ENCODE measurements at regions not wholly inside any gene's neighbourhood (a gene's known extent, or its start where the extent isn't known, plus 50 kb on each side); places are given as distances from the start of the nearest gene placed in this dataset.
A peak's percentile ranks its signal among the peaks of the same experiment; 100 is the strongest.

DNA sequence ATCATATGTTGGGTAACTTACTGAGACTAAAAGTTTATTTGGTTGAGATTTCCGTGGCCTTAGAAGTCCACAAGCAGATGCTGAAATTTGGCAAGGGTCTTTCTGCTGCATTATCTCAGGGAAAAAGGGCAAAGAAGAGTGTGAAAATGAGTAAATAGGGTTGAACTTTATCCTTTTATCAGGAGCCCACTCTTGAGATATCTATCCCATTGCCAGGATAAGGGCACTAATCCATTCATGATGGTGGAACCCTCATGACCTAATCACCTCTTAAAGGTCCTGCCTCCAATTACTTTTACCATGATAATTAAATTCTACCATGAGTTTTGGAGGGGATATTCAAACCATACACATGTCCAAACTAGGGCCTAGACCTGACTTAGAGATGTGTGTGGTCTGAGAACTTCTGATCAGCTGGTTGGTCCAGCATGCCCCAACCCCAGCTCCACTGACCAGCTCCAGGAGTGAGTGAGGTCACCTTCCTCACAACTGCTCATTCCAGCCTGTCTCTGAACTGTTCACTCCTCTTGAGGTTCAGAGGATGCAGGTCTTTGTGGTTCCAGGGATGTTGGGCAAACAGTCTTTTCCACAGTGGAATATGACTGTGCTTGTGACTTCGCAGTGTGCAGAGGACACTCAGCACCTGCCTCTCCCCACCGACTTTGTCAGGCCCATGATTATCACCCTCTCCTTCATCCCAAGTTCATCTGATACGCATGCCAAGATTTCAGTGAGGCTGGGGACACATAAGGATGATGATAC lies 130.1 kb upstream of the TOP3B start:
- Histone ChIP-seq H4K20me1 (ENCODE audit: insufficient read depth) (no peaks in the 10 kb centered on the region), H3K36me3 (ENCODE audit: insufficient read depth) (no peaks in the 10 kb centered on the region), H3K79me2 (ENCODE audit: insufficient read depth, low read depth) (no peaks in the 10 kb centered on the region), H2AFZ (ENCODE audit: low read depth) (no peak overlapping the region), H3K27ac (no peak overlapping the region), H3K9ac (no peak overlapping the region), H3K4me3 (IDR thresholded peaks at IDR 0.05; ENCODE audit: insufficient read depth, low read depth, low read length) (no peak overlapping the region), H3K27me3 (ENCODE audit: insufficient read depth, low read depth) (no peaks in the 10 kb centered on the region), H3K4me2 (no peak overlapping the region), H3K4me1 (ENCODE audit: low read depth, poor library complexity, severe bottlenecking) (no peaks in the 10 kb centered on the region)
- TF ChIP-seq, protein P1, sequence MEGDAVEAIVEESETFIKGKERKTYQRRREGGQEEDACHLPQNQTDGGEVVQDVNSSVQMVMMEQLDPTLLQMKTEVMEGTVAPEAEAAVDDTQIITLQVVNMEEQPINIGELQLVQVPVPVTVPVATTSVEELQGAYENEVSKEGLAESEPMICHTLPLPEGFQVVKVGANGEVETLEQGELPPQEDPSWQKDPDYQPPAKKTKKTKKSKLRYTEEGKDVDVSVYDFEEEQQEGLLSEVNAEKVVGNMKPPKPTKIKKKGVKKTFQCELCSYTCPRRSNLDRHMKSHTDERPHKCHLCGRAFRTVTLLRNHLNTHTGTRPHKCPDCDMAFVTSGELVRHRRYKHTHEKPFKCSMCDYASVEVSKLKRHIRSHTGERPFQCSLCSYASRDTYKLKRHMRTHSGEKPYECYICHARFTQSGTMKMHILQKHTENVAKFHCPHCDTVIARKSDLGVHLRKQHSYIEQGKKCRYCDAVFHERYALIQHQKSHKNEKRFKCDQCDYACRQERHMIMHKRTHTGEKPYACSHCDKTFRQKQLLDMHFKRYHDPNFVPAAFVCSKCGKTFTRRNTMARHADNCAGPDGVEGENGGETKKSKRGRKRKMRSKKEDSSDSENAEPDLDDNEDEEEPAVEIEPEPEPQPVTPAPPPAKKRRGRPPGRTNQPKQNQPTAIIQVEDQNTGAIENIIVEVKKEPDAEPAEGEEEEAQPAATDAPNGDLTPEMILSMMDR (conservative IDR thresholded peaks at IDR 0.05; ENCODE audit: low read depth, low read length) = no peak

DNA sequence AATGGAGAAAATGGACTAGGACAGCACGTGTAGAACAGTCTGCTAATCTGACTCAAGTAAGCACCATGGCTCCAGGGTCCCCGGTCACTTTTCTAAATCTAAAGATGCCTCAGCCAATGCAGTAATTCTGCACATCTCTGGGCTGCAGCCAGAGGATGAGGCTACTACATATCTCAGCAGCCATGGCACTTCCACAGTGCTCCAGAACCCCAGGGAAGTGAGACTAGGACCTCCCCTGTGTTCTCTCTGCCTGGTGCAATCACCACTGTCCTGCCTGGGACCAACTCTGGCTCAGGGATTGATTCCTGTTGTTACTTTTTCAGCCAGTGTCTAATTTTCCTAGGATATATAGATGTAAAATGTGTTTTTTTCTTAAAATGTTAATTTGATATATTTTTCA lies 129.4 kb upstream of the TOP3B start:
- no peak overlapping the region for H2AFZ ChIP-seq (ENCODE audit: low read depth)
- H4K20me1 ChIP-seq (ENCODE audit: insufficient read depth) = no peaks in the 10 kb centered on the region
- H3K4me3 ChIP-seq (IDR thresholded peaks at IDR 0.05; ENCODE audit: insufficient read depth, low read depth, low read length) = no peak overlapping the region
- no peak overlapping the region for H3K9ac ChIP-seq
- no peaks in the 10 kb centered on the region for H3K79me2 ChIP-seq (ENCODE audit: insufficient read depth, low read depth)
- H3K4me2 ChIP-seq = no peak overlapping the region
- H3K27me3 ChIP-seq (ENCODE audit: insufficient read depth, low read depth) = no peaks in the 10 kb centered on the region
- H3K4me1 ChIP-seq (ENCODE audit: low read depth, poor library complexity, severe bottlenecking) = no peaks in the 10 kb centered on the region
- H3K27ac ChIP-seq = no peak overlapping the region
- H3K36me3 ChIP-seq (ENCODE audit: insufficient read depth) = no peaks in the 10 kb centered on the region
- TF ChIP-seq, protein P1 (conservative IDR thresholded peaks at IDR 0.05; ENCODE audit: low read depth, low read length) = no peak

DNA sequence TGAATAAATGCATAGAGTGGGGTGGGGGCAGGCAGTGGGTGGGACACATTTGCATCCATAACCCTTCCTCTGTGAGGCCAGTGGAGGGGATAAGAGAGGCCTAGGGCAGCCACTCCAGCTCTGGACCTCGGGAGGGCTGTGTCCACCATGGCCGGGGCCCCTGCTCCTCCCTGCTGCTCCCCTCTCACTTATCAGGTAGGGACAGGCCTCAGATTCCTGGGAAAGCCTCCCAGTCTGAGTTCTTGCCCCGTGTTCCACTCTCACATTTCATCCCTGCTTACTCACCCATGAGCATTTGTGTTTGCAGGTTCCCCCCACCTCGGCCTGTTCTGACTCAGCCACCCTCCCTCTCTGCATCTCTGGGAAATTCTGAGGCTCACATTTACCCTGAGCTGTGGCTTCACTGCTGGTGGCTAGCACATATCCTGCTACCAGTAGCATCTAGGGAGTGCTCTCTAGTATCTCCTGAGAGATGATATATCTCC lies 128.7 kb upstream of the TOP3B start:
- H4K20me1 ChIP-seq (ENCODE audit: insufficient read depth) = no peaks in the 10 kb centered on the region
- H3K4me3 ChIP-seq (IDR thresholded peaks at IDR 0.05; ENCODE audit: insufficient read depth, low read depth, low read length) = no peak overlapping the region
- no peak overlapping the region for H3K9ac ChIP-seq
- H2AFZ ChIP-seq (ENCODE audit: low read depth) = peak overlapping the region; percentile 4; the same call in 1 of the 2 replicates
- H3K79me2 ChIP-seq (ENCODE audit: insufficient read depth, low read depth) = no peaks in the 10 kb centered on the region
- TF ChIP-seq, protein P1 (conservative IDR thresholded peaks at IDR 0.05; ENCODE audit: low read depth, low read length) = no peak
- no peaks in the 10 kb centered on the region for H3K4me1 ChIP-seq (ENCODE audit: low read depth, poor library complexity, severe bottlenecking)
- H3K36me3 ChIP-seq (ENCODE audit: insufficient read depth) = no peaks in the 10 kb centered on the region
- no peak overlapping the region for H3K27ac ChIP-seq
- no peaks in the 10 kb centered on the region for H3K27me3 ChIP-seq (ENCODE audit: insufficient read depth, low read depth)
- H3K4me2 ChIP-seq = no peak overlapping the region

GRCh38 chr22:22110548-22111266 lies 128.1 kb upstream of the TOP3B start:
- Histone ChIP-seq H3K27me3 (ENCODE audit: insufficient read depth, low read depth) (no peaks in the 10 kb centered on the region), H2AFZ (ENCODE audit: low read depth) (peak overlapping the region; percentile 4; the same call in 1 of the 2 replicates), H3K4me3 (IDR thresholded peaks at IDR 0.05; ENCODE audit: insufficient read depth, low read depth, low read length) (no peak overlapping the region), H3K79me2 (ENCODE audit: insufficient read depth, low read depth) (no peaks in the 10 kb centered on the region), H3K4me1 (ENCODE audit: low read depth, poor library complexity, severe bottlenecking) (no peaks in the 10 kb centered on the region), H4K20me1 (ENCODE audit: insufficient read depth) (no peaks in the 10 kb centered on the region), H3K9ac (no peak overlapping the region), H3K27ac (no peak overlapping the region), H3K4me2 (no peak overlapping the region), H3K36me3 (ENCODE audit: insufficient read depth) (no peaks in the 10 kb centered on the region)
- TF ChIP-seq, protein P1 (conservative IDR thresholded peaks at IDR 0.05; ENCODE audit: low read depth, low read length) = peak; percentile 67
